Large intestine (tissue), 3 donors: ENCODE measurements at regions not wholly inside any gene's neighbourhood (a gene's known extent, or its start where the extent isn't known, plus 50 kb on each side); places are given as distances from the start of the nearest gene placed in this dataset.
"Not testable (repeated sequence)": the region's sequence is repeated elsewhere in the genome, so short reads cannot be mapped to it uniquely, and the experiment has no call there.

Experiments
- DNase-seq, 2 donors: peaks; one replicate each; pipeline versions ENCODE4 v3.0.0 to v3.0.0-alpha.2; 2013
- H3K27ac ChIP-seq: one replicate; pipeline ENCODE4 v1.5.1; 2013; ENCODE audit warnings: low read length
- H3K27me3 ChIP-seq: 2 replicates; pipeline ENCODE4 v1.6.1; 2013; ENCODE audit warnings: low read length; ENCODE audit not compliant: control insufficient read depth, insufficient read depth
- H3K36me3 ChIP-seq: 2 replicates; pipeline ENCODE4 v1.6.1; 2013; ENCODE audit warnings: low read length; ENCODE audit not compliant: control insufficient read depth, insufficient read depth
- H3K4me1 ChIP-seq: one replicate; pipeline ENCODE4 v1.6.1; 2013; ENCODE audit warnings: low read length; ENCODE audit not compliant: control insufficient read depth, insufficient read depth
- H3K4me3 ChIP-seq: one replicate; pipeline ENCODE4 v1.5.1; 2013; ENCODE audit warnings: low read length
- H3K9me3 ChIP-seq: one replicate; pipeline ENCODE4 v1.6.1; 2013; ENCODE audit warnings: mild to moderate bottlenecking, low read depth, low read length, moderate library complexity; ENCODE audit not compliant: control insufficient read depth
- WGBS: methylation state at CpG from one replicate; pipeline ENCODE4 v1.1.5; 2013; ENCODE audit warnings: low lambda C conversion rate; ENCODE audit not compliant: insufficient coverage; 5-methylcytosine and 5-hydroxymethylcytosine counted together

GRCh38 chr20:7799862-7800261 is 140.4 kb downstream of the HAO1 start:
- peaks cover 7% of the 10 kb centered on the region for H3K9me3 ChIP-seq
- WGBS, result no CpG with 5 or more reads among the region's 1 CpG
- H3K27ac ChIP-seq, result no peak overlapping the region
- H3K36me3 ChIP-seq, result no peaks in the 10 kb centered on the region
- H3K4me3 ChIP-seq, result no peak overlapping the region
- no peak for DNase-seq
- no peaks in the 10 kb centered on the region for H3K4me1 ChIP-seq
- H3K27me3 ChIP-seq, result no peaks in the 10 kb centered on the region

GRCh38 chr20:7803411-7804151 is 136.7 kb downstream of the HAO1 start:
- not testable (repeated sequence) for H3K9me3 ChIP-seq, H3K36me3 ChIP-seq, H3K4me1 ChIP-seq, H3K27me3 ChIP-seq, DNase-seq, H3K4me3 ChIP-seq, H3K27ac ChIP-seq
- no CpG with 5 or more reads among the region's 52 CpGs for WGBS

- Histone ChIP-seq H3K4me3 (no peak overlapping the region), H3K27ac (no peak overlapping the region), H3K36me3 (no peaks in the 10 kb centered on the region), H3K4me1 (no peaks in the 10 kb centered on the region), H3K27me3 (no peaks in the 10 kb centered on the region), H3K9me3 (peaks cover 7% of the 10 kb centered on the region)
- WGBS, result no CpG with 5 or more reads among the region's 4 CpGs
- no peak for DNase-seq
Measured at GRCh38 chr20:7806831-7807230, 133.4 kb downstream of the HAO1 start.

- Histone ChIP-seq H3K4me1 (no peaks in the 10 kb centered on the region), H3K27me3 (no peaks in the 10 kb centered on the region), H3K4me3 (no peak overlapping the region), H3K36me3 (no peaks in the 10 kb centered on the region), H3K9me3 (no peaks in the 10 kb centered on the region), H3K27ac (no peak overlapping the region)
- no CpG with 5 or more reads among the region's 1 CpG for WGBS
- DNase-seq, result no peak
Measured at GRCh38 chr20:7817286-7817685, 123.0 kb downstream of the HAO1 start.

- Histone ChIP-seq H3K9me3 (no peaks in the 10 kb centered on the region), H3K27me3 (no peaks in the 10 kb centered on the region), H3K36me3 (no peaks in the 10 kb centered on the region), H3K4me3 (no peak overlapping the region), H3K4me1 (no peaks in the 10 kb centered on the region), H3K27ac (no peak overlapping the region)
- no CpG with 5 or more reads among the region's 1 CpG for WGBS
- no peak for DNase-seq
Measured at GRCh38 chr20:7818477-7818876, 121.8 kb downstream of the HAO1 start.

GRCh38 chr20:7820897-7821296 is 119.4 kb downstream of the HAO1 start:
- Histone ChIP-seq H3K27ac (no peak overlapping the region), H3K9me3 (no peaks in the 10 kb centered on the region), H3K4me3 (no peak overlapping the region), H3K36me3 (no peaks in the 10 kb centered on the region), H3K4me1 (no peaks in the 10 kb centered on the region), H3K27me3 (no peaks in the 10 kb centered on the region)
- WGBS, result 83% methylated on average over 2 of the region's 4 CpGs
- no peak for DNase-seq

GRCh38 chr20:7822772-7823171 is 117.5 kb downstream of the HAO1 start:
- H3K4me3 ChIP-seq, result no peak overlapping the region
- no CpG with 5 or more reads among the region's 2 CpGs for WGBS
- no peaks in the 10 kb centered on the region for H3K36me3 ChIP-seq
- no peak overlapping the region for H3K27ac ChIP-seq
- no peaks in the 10 kb centered on the region for H3K9me3 ChIP-seq
- H3K27me3 ChIP-seq, result no peaks in the 10 kb centered on the region
- DNase-seq, result no peak
- H3K4me1 ChIP-seq, result no peaks in the 10 kb centered on the region

GRCh38 chr20:7828437-7828836 is 111.8 kb downstream of the HAO1 start:
- no peak overlapping the region for H3K27ac ChIP-seq
- H3K27me3 ChIP-seq, result no peaks in the 10 kb centered on the region
- H3K4me1 ChIP-seq, result no peaks in the 10 kb centered on the region
- H3K4me3 ChIP-seq, result no peak overlapping the region
- DNase-seq, result no peak
- no peaks in the 10 kb centered on the region for H3K9me3 ChIP-seq
- H3K36me3 ChIP-seq, result no peaks in the 10 kb centered on the region
- no CpG with 5 or more reads among the region's 2 CpGs for WGBS

GRCh38 chr20:7829031-7829430 is 111.2 kb downstream of the HAO1 start:
- no peaks in the 10 kb centered on the region for H3K27me3 ChIP-seq
- no peaks in the 10 kb centered on the region for H3K36me3 ChIP-seq
- no peak for DNase-seq
- H3K4me3 ChIP-seq, result no peak overlapping the region
- no peak overlapping the region for H3K27ac ChIP-seq
- 76% methylated on average over 2 of the region's 4 CpGs for WGBS
- H3K9me3 ChIP-seq, result no peaks in the 10 kb centered on the region
- no peaks in the 10 kb centered on the region for H3K4me1 ChIP-seq

- Histone ChIP-seq H3K36me3 (no peaks in the 10 kb centered on the region), H3K9me3 (no peaks in the 10 kb centered on the region), H3K27ac (no peak overlapping the region), H3K4me3 (no peak overlapping the region), H3K4me1 (no peaks in the 10 kb centered on the region), H3K27me3 (no peaks in the 10 kb centered on the region)
- no peak for DNase-seq
Measured at GRCh38 chr20:7829776-7830175, 110.5 kb downstream of the HAO1 start.
